IMR-90 (cell line): ENCODE measurements at regions not wholly inside any gene's neighbourhood (a gene's known extent, or its start where the extent isn't known, plus 50 kb on each side); places are given as distances from the start of the nearest gene placed in this dataset.

Experiments used
- ATAC-seq: fragments of 200-7000 bp; cut with Tn5 transposase; 2 replicates; pipeline ENCODE4 v1.9.1; 2020; ENCODE audit warnings: low read depth, mild to moderate bottlenecking, moderate library complexity
- BruUV-seq: library from RNA; stranded (reverse); fragments of 400-500 nt; replicated peaks from 2 replicates; lab custom pipeline; 2021; lab: Mats Ljungman, UMichigan
- CTCF ChIA-PET: fragments of 300-600 bp; formaldehyde crosslinking; extraction: SDS; loops from one replicate; lab custom pipeline; 2021; ENCODE audit warnings: antibody characterized with exemption; lab: Yijun Ruan, JAX
- POLR2A ChIA-PET: fragments of 300-600 bp; sonication (Branson Sonifier 250); formaldehyde crosslinking; loops from one replicate; lab custom pipeline; 2022; ENCODE audit warnings: antibody characterized with exemption; ENCODE audit not compliant: unreplicated experiment; lab: Charles Lee
- DNase-seq: peaks from one replicate; pipeline ENCODE4 v3.0.0; 2013
- H2AFZ ChIP-seq: replicated peaks from 2 replicates; pipeline ENCODE3; 2013; ENCODE audit warnings: low read length, mild to moderate bottlenecking; ENCODE audit not compliant: poor library complexity
- H2AK5ac ChIP-seq: 2 replicates; pipeline ENCODE4 v1.6.1; 2013; ENCODE audit warnings: low read depth, low read length, inconsistent platforms
- H2AK9ac ChIP-seq: replicated peaks from 2 replicates; pipeline ENCODE3; 2013; ENCODE audit warnings: mild to moderate bottlenecking, low read depth, low read length, moderate library complexity; ENCODE audit not compliant: poor library complexity
- H2BK120ac ChIP-seq: 2 replicates; pipeline ENCODE4 v1.6.1; 2013; ENCODE audit warnings: low read depth, low read length, inconsistent platforms
- H2BK15ac ChIP-seq: 3 replicates; pipeline ENCODE4 v1.6.1; 2013; ENCODE audit warnings: low read depth, low read length, inconsistent platforms
- H2BK20ac ChIP-seq: 2 replicates; pipeline ENCODE4 v1.6.1; 2013; ENCODE audit warnings: low read depth, mild to moderate bottlenecking, inconsistent platforms, low read length, moderate library complexity
- H2BK5ac ChIP-seq: 2 replicates; pipeline ENCODE4 v1.6.1; 2013; ENCODE audit warnings: mild to moderate bottlenecking, low read depth, low read length, inconsistent platforms; ENCODE audit not compliant: poor library complexity, severe bottlenecking
- H3K14ac ChIP-seq: replicated peaks from 2 replicates; pipeline ENCODE4 v1.6.1; 2013; ENCODE audit warnings: low read depth, low read length, inconsistent platforms
- H3K18ac ChIP-seq: 2 replicates; pipeline ENCODE4 v1.6.1; 2013; ENCODE audit warnings: low read depth, low read length, control low read depth
- H3K23ac ChIP-seq: 2 replicates; pipeline ENCODE4 v1.6.1; 2013; ENCODE audit warnings: low read depth, low read length, inconsistent platforms
- H3K27ac ChIP-seq: 2 replicates; pipeline ENCODE4 v1.5.1; 2013; ENCODE audit warnings: mild to moderate bottlenecking, control low read depth, low read length; ENCODE audit not compliant: insufficient read depth
- H3K27me3 ChIP-seq: 2 replicates; pipeline ENCODE4 v1.6.1; 2013; ENCODE audit warnings: low read length; ENCODE audit not compliant: control insufficient read depth, insufficient read depth
- H3K36me3 ChIP-seq: 2 replicates; pipeline ENCODE4 v1.6.1; 2013; ENCODE audit warnings: low read length, mixed read lengths; ENCODE audit not compliant: control insufficient read depth, insufficient read depth
- H3K4ac ChIP-seq: 2 replicates; pipeline ENCODE4 v1.6.1; 2013; ENCODE audit warnings: low read depth, low read length, inconsistent platforms
- H3K4me1 ChIP-seq: 2 replicates; pipeline ENCODE4 v1.6.1; 2013; ENCODE audit warnings: low read length, mixed read lengths; ENCODE audit not compliant: control insufficient read depth, insufficient read depth
- H3K4me2 ChIP-seq: 2 replicates; pipeline ENCODE4 v1.6.1; 2013; ENCODE audit warnings: low read depth, mild to moderate bottlenecking, control low read depth, low read length, moderate library complexity
- H3K4me3 ChIP-seq: 2 replicates; pipeline ENCODE4 v1.5.1; 2013; ENCODE audit warnings: low read depth, mild to moderate bottlenecking, control low read depth, low read length, moderate library complexity; ENCODE audit not compliant: insufficient read depth
- H3K56ac ChIP-seq: 2 replicates; pipeline ENCODE4 v1.6.1; 2013; ENCODE audit warnings: low read length, inconsistent platforms; ENCODE audit not compliant: insufficient read depth; ENCODE audit errors: extremely low read depth
- H3K79me1 ChIP-seq, 2 experiments: 2 replicates each; pipeline ENCODE4 v1.6.1; 2013; ENCODE audit warnings: low read length in 2 of 2, inconsistent platforms in 1 of 2, low read depth in 1 of 2
- H3K9ac ChIP-seq: 2 replicates; pipeline ENCODE4 v1.6.1; 2013; ENCODE audit warnings: low read depth, low read length, control low read depth
- H3K9me1 ChIP-seq: 2 replicates; pipeline ENCODE4 v1.6.1; 2013; ENCODE audit warnings: low read length, inconsistent platforms; ENCODE audit not compliant: insufficient read depth
- H3K9me3 ChIP-seq: 2 replicates; pipeline ENCODE4 v1.6.1; 2013; ENCODE audit warnings: low read length; ENCODE audit not compliant: control insufficient read depth, insufficient read depth
- H4K20me1 ChIP-seq: 2 replicates; pipeline ENCODE4 v1.6.1; 2013; ENCODE audit warnings: low read length, inconsistent platforms; ENCODE audit not compliant: insufficient read depth
- H4K5ac ChIP-seq: 2 replicates; pipeline ENCODE4 v1.6.1; 2013; ENCODE audit warnings: mild to moderate bottlenecking, low read depth, low read length, control low read depth
- H4K8ac ChIP-seq, 2 experiments: 2 replicates each; pipeline ENCODE4 v1.6.1; 2013; ENCODE audit warnings: low read depth in 2 of 2, low read length in 2 of 2, control low read depth in 1 of 2, inconsistent platforms in 1 of 2
- H4K91ac ChIP-seq: 2 replicates; pipeline ENCODE4 v1.6.1; 2013; ENCODE audit warnings: low read depth, low read length, inconsistent platforms; ENCODE audit not compliant: insufficient read depth
- BHLHE40 ChIP-seq: fragments of 150-350 bp; IDR thresholded peaks from 2 replicates; pipeline ENCODE4 v1.6.1; 2016; ENCODE audit warnings: mild to moderate bottlenecking, low read depth, low read length
- CEBPB ChIP-seq: IDR thresholded peaks from 2 replicates; pipeline ENCODE4 v1.6.1; 2012; ENCODE audit warnings: low read depth, low read length, improper control_type of control experiment
- CHD1 ChIP-seq: IDR thresholded peaks from 2 replicates; pipeline ENCODE4 v1.6.1; 2012; ENCODE audit warnings: low read depth, low read length, improper control_type of control experiment
- CTCF ChIP-seq: conservative IDR thresholded peaks from 2 replicates; pipeline ENCODE4 v1.5.1; 2012; ENCODE audit warnings: mild to moderate bottlenecking, low read depth, low read length, improper control_type of control experiment
- ELK1 ChIP-seq: fragments of 150-350 bp; IDR thresholded peaks from 2 replicates; pipeline ENCODE4 v1.6.1; 2016; ENCODE audit warnings: low read depth, mild to moderate bottlenecking, low read length, moderate library complexity, borderline replicate concordance
- FOS ChIP-seq: fragments of 150-350 bp; IDR thresholded peaks from 2 replicates; pipeline ENCODE4 v1.6.1; 2016; ENCODE audit warnings: low read depth, low read length
- MAFK ChIP-seq: IDR thresholded peaks from 2 replicates; pipeline ENCODE4 v1.6.1; 2012; ENCODE audit warnings: low read depth, low read length, improper control_type of control experiment
- MAZ ChIP-seq: IDR thresholded peaks from 2 replicates; pipeline ENCODE4 v1.6.1; 2012; ENCODE audit warnings: low read depth, mild to moderate bottlenecking, low read length, improper control_type of control experiment, moderate library complexity, borderline replicate concordance
- MXI1 ChIP-seq: IDR thresholded peaks from 2 replicates; pipeline ENCODE4 v1.6.1; 2012; ENCODE audit warnings: low read depth, mild to moderate bottlenecking, low read length, moderate library complexity, borderline replicate concordance
- NFE2L2 ChIP-seq: fragments of 150-350 bp; IDR thresholded peaks from 2 replicates; pipeline ENCODE4 v1.6.1; 2016; ENCODE audit warnings: low read depth, mild to moderate bottlenecking, low read length
- POLR2A ChIP-seq: IDR thresholded peaks from 2 replicates; pipeline ENCODE4 v1.6.1; 2012; ENCODE audit warnings: mild to moderate bottlenecking, low read depth, low read length
- RAD21 ChIP-seq: IDR thresholded peaks from 2 replicates; pipeline ENCODE4 v1.6.1; 2012; ENCODE audit warnings: low read length, improper control_type of control experiment
- RCOR1 ChIP-seq: IDR thresholded peaks from 2 replicates; pipeline ENCODE4 v1.6.1; 2012; ENCODE audit warnings: mild to moderate bottlenecking, low read length, improper control_type of control experiment; ENCODE audit not compliant: insufficient replicate concordance
- RFX5 ChIP-seq: IDR thresholded peaks from 2 replicates; pipeline ENCODE4 v1.8.0; 2012; ENCODE audit warnings: low read depth, mild to moderate bottlenecking, low read length, moderate library complexity
- SMC3 ChIP-seq: fragments of 150-350 bp; IDR thresholded peaks from 2 replicates; pipeline ENCODE4 v1.6.1; 2016; ENCODE audit warnings: low read depth, mild to moderate bottlenecking, antibody characterized with exemption, low read length, moderate library complexity
- USF2 ChIP-seq: fragments of 150-350 bp; IDR thresholded peaks from 2 replicates; pipeline ENCODE4 v1.6.1; 2017; ENCODE audit warnings: mild to moderate bottlenecking, antibody characterized with exemption, low read length, low read depth
- WGBS, 2 experiments: methylation state at CpG; one replicate each; pipeline versions ENCODE4 v1.1.5 to v1.1.7; 2013; ENCODE audit warnings: missing lambda C conversion rate in 2 of 2; ENCODE audit not compliant: insufficient read length in 1 of 2; ENCODE audit errors: extremely low coverage in 2 of 2; 5-methylcytosine and 5-hydroxymethylcytosine counted together
- dilution Hi-C: fragments of 300-500 bp; cut with HindIII; formaldehyde crosslinking; loops from one replicate; pipeline ENCODE4 v1.14.3; 2018; ENCODE audit warnings: low sequenced_read_pairs; ENCODE audit not compliant: unreplicated experiment
- in situ Hi-C: fragments of 300-500 bp; cut with MboI; formaldehyde crosslinking; loops from 3 replicates; pipeline ENCODE4 v1.14.3; 2019; ENCODE audit warnings: low sequenced_read_pairs, inconsistent platforms, mixed read lengths
- intact Hi-C: fragments of 100-400 bp; cut with micrococcal nuclease; formaldehyde crosslinking; loops from 2 replicates; pipeline ENCODE4 v1.10.0; 2022

GRCh38 chr16:64421515-64421914 lies 700.3 kb downstream of the CDH11 start:
- no peak overlapping the region for H2AK9ac ChIP-seq
- H2BK5ac ChIP-seq = no peak overlapping the region
- H4K91ac ChIP-seq = no peak overlapping the region
- H2BK20ac ChIP-seq = no peak overlapping the region
- H3K79me1 ChIP-seq = no peaks in the 10 kb centered on the region
- H3K27ac ChIP-seq = no peak overlapping the region
- H3K4me2 ChIP-seq = no peak overlapping the region
- H3K9me3 ChIP-seq = no peaks in the 10 kb centered on the region; the same call in 1 of the 2 replicates
- no peaks in the 10 kb centered on the region for H3K9me1 ChIP-seq
- TF ChIP-seq MXI1 (no peak), MAFK (no peak), BHLHE40 (no peak), FOS (no peak), RAD21 (no peak), CEBPB (no peak), SMC3 (no peak), CTCF (no peak), USF2 (no peak), MAZ (no peak), ELK1 (no peak), RCOR1 (no peak), CHD1 (no peak), NFE2L2 (no peak), POLR2A (no peak), RFX5 (no peak)
- H3K18ac ChIP-seq = no peak overlapping the region
- no TSS peak for BruUV-seq
- no peak overlapping the region for H3K23ac ChIP-seq
- H2BK15ac ChIP-seq = no peak overlapping the region
- H3K27me3 ChIP-seq = no peaks in the 10 kb centered on the region; the same call in 1 of the 2 replicates
- H4K20me1 ChIP-seq = no peaks in the 10 kb centered on the region
- H2AFZ ChIP-seq = no peak overlapping the region
- ATAC-seq = no peak
- no peaks in the 10 kb centered on the region for H3K4me1 ChIP-seq
- no peak overlapping the region for H3K4ac ChIP-seq
- intact Hi-C loops = no loop called here
- WGBS, 2 experiments = no CpG with 5 or more reads among the region's 1 CpG
- H2AK5ac ChIP-seq = no peak overlapping the region
- dilution Hi-C loops = no loop called here
- in situ Hi-C loops = no loop called here
- DNase-seq = no peak
- no peak overlapping the region for H3K14ac ChIP-seq
- no peak overlapping the region for H3K56ac ChIP-seq
- no peak overlapping the region for H3K4me3 ChIP-seq
- no peak overlapping the region for H3K9ac ChIP-seq
- no peak overlapping the region for H2BK120ac ChIP-seq
- ChIA-PET CTCF (no interaction called here), POLR2A (no interaction called here)
- no peak overlapping the region for H4K8ac ChIP-seq
- no peaks in the 10 kb centered on the region for H3K36me3 ChIP-seq
- H4K5ac ChIP-seq = no peak overlapping the region
